GM12878 (cell line): ENCODE measurements at regions not wholly inside any gene's neighbourhood (a gene's known extent, or its start where the extent isn't known, plus 50 kb on each side); places are given as distances from the start of the nearest gene placed in this dataset.

Experiments used
- ATAC-seq: fragments of 200-7000 bp; cut with Tn5 transposase; 3 replicates; pipeline ENCODE4 v1.9.1; 2020; ENCODE audit warnings: mild to moderate bottlenecking, moderate library complexity
- BruUV-seq: library from RNA; stranded (reverse); fragments of 400-500 nt; replicated peaks from 2 replicates; lab custom pipeline; 2021; lab: Mats Ljungman, UMichigan
- CTCF ChIA-PET: fragments of 300-600 bp; sonication (Branson Sonifier 250); formaldehyde crosslinking; extraction: SDS; loops from one replicate; lab custom pipeline; 2021; ENCODE audit warnings: inconsistent platforms; lab: Yijun Ruan, JAX
- POLR2A ChIA-PET: fragments of 350-600 bp; formaldehyde crosslinking; extraction: SDS; loops from one replicate; lab custom pipeline; 2021; ENCODE audit warnings: inconsistent platforms; lab: Charles Lee
- RAD21 ChIA-PET: fragments of 300-600 bp; sonication (Branson Sonifier 250); formaldehyde crosslinking; loops from one replicate; lab custom pipeline; 2023; ENCODE audit warnings: antibody characterized with exemption; ENCODE audit not compliant: unreplicated experiment; lab: Charles Lee
- SMC1A ChIA-PET: fragments of 300-600 bp; sonication (Branson Sonifier 250); formaldehyde crosslinking; loops from one replicate; lab custom pipeline; 2023; ENCODE audit not compliant: unreplicated experiment, uncharacterized antibody; lab: Charles Lee
- DNase-seq: peaks from one replicate; pipeline ENCODE4 v3.0.0-alpha.2; 2011; ENCODE audit warnings: low read depth, low spot score
- FAIRE-seq: peaks from 3 replicates; lab custom pipeline; 2011; peaks lifted over from hg19 to GRCh38; lab: Jason Lieb, UNC
- H2AFZ ChIP-seq: 2 replicates; pipeline ENCODE4 v1.6.0; 2011; ENCODE audit warnings: low read depth, low read length, control low read depth; ENCODE audit not compliant: control insufficient read depth
- H3K27ac ChIP-seq: 2 replicates; pipeline ENCODE4 v1.5.1; 2011; ENCODE audit warnings: control low read depth; ENCODE audit not compliant: control insufficient read depth, insufficient read depth
- H3K27me3 ChIP-seq, 2 experiments: replicated peaks in 1 of 2; 2 replicates each; pipeline versions ENCODE4 v1.6.0 to v1.6.1; 2011; ENCODE audit warnings: low read length in 1 of 2; ENCODE audit not compliant: control insufficient read depth in 2 of 2, insufficient read depth in 2 of 2
- H3K36me3 ChIP-seq, 2 experiments: 2 replicates each; pipeline ENCODE4 v1.5.1; 2011; ENCODE audit warnings: low read length in 1 of 2; ENCODE audit not compliant: control insufficient read depth in 2 of 2, insufficient read depth in 2 of 2
- H3K4me1 ChIP-seq: 2 replicates; pipeline ENCODE4 v1.6.1; 2011; ENCODE audit warnings: mild to moderate bottlenecking, low read length, moderate library complexity, mixed read lengths; ENCODE audit not compliant: control insufficient read depth, insufficient read depth
- H3K4me2 ChIP-seq: 2 replicates; pipeline ENCODE4 v1.6.0; 2011; ENCODE audit warnings: control low read depth; ENCODE audit not compliant: control insufficient read depth, insufficient read depth
- H3K4me3 ChIP-seq: fragments of 200-600 bp; sonication (generic); 2 replicates; pipeline ENCODE4 v1.5.1; 2016
- H3K79me2 ChIP-seq: 2 replicates; pipeline ENCODE4 v1.6.0; 2011; ENCODE audit warnings: low read length; ENCODE audit not compliant: control insufficient read depth, insufficient read depth
- H3K9ac ChIP-seq: 2 replicates; pipeline ENCODE4 v1.8.0; 2011; ENCODE audit warnings: low read length, control low read depth, mixed read lengths; ENCODE audit not compliant: control insufficient read depth, insufficient read depth
- H3K9me3 ChIP-seq: replicated peaks from 3 replicates; pipeline ENCODE4 v1.5.1; 2011; ENCODE audit warnings: mild to moderate bottlenecking, low read length; ENCODE audit not compliant: control insufficient read depth, insufficient read depth
- H4K20me1 ChIP-seq: 2 replicates; pipeline ENCODE4 v1.6.0; 2011; ENCODE audit not compliant: control insufficient read depth, insufficient read depth
- MTA2 ChIP-seq: fragments of 450-650 bp; IDR thresholded peaks from 2 replicates; pipeline ENCODE4 v1.6.1; 2016; ENCODE audit warnings: low read depth, mild to moderate bottlenecking, moderate library complexity
- PAX8 ChIP-seq: fragments of 450-650 bp; IDR thresholded peaks from 2 replicates; pipeline ENCODE4 v1.6.1; 2017; ENCODE audit warnings: mild to moderate bottlenecking, moderate library complexity
- STAT3 ChIP-seq: IDR thresholded peaks from 2 replicates; pipeline ENCODE4 v1.6.1; 2011; ENCODE audit warnings: low read depth, low read length, improper control_type of control experiment
- ZZZ3 ChIP-seq: IDR thresholded peaks from 2 replicates; pipeline ENCODE4 v1.6.1; 2011; ENCODE audit warnings: low read depth; ENCODE audit not compliant: control insufficient read depth, insufficient read length
- in situ Hi-C: fragments of 300-500 bp; cut with MboI; formaldehyde crosslinking; loops from 9 replicates; pipeline ENCODE4 v1.14.3; 2018; ENCODE audit warnings: mixed read lengths
- intact Hi-C: fragments of 100-400 bp; cut with micrococcal nuclease; formaldehyde crosslinking; loops from one replicate; pipeline ENCODE4 v1.14.2; 2022; ENCODE audit not compliant: unreplicated experiment
- TF ChIP-seq, protein P1 (sequence below): fragments of 150-350 bp; IDR thresholded peaks from 2 replicates; pipeline ENCODE4 v1.6.1; 2014; ENCODE audit warnings: mild to moderate bottlenecking, low read depth, low read length

DNA sequence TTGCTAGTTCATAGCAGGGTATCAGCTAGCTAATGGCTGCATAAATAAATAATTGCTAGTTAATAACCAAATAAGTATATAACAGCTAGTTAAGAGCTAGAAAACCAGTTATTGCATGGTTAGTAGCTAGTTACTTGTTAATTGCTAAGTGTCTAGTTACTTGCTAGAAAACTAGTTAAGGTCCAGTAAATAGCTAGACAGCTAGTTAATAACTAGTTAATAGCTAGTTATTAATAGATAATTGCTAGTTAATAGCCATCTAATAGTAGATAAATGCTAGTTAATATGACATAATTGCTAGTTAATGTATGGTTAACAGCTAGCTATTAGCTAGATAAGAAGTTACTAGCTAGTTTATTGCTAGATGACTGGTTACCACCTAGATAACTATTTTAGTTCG, 629.9 kb upstream of the CT83 start (continued):
- TF ChIP-seq ZZZ3 (no peak), STAT3 (no peak)

DNA sequence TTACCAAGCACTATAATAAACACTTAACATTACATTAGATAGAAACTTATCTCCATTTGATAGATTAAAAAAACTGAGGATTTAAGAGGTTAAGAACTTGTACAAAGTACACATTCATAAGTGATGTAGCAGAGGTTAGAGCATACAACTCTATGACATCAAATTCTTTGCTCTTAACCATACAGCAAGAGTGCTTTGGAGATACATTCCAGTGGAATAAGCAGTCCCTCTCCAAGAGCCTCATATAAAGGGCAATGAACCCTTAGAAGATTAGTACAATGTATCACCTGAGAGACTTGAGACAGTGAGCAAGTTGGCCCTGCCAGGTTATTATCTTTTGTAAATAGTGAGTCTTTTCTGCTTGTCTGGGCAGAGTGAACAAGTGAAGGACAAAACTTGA, 600.4 kb upstream of the CT83 start:
- Histone ChIP-seq H2AFZ (no peak overlapping the region), H3K4me2 (no peak overlapping the region), H4K20me1 (no peaks in the 10 kb centered on the region), H3K9ac (no peak overlapping the region), H3K27ac (no peak overlapping the region), H3K79me2 (no peaks in the 10 kb centered on the region), H3K9me3 (no peaks in the 10 kb centered on the region), H3K36me3 (no peaks in the 10 kb centered on the region), H3K4me1 (no peaks in the 10 kb centered on the region), H3K4me3 (no peak overlapping the region), H3K27me3 (no peaks in the 10 kb centered on the region)
- no TSS peak for BruUV-seq
- intact Hi-C loops (no loop called here), in situ Hi-C loops (no loop called here)
- ChIA-PET POLR2A (no interaction called here), RAD21 (no interaction called here), CTCF (no interaction called here), SMC1A (no interaction called here)
- FAIRE-seq: no peak
- DNase-seq: no peak
- TF ChIP-seq, protein P1, sequence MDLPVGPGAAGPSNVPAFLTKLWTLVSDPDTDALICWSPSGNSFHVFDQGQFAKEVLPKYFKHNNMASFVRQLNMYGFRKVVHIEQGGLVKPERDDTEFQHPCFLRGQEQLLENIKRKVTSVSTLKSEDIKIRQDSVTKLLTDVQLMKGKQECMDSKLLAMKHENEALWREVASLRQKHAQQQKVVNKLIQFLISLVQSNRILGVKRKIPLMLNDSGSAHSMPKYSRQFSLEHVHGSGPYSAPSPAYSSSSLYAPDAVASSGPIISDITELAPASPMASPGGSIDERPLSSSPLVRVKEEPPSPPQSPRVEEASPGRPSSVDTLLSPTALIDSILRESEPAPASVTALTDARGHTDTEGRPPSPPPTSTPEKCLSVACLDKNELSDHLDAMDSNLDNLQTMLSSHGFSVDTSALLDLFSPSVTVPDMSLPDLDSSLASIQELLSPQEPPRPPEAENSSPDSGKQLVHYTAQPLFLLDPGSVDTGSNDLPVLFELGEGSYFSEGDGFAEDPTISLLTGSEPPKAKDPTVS: no peak
- ATAC-seq: no peak

DNA sequence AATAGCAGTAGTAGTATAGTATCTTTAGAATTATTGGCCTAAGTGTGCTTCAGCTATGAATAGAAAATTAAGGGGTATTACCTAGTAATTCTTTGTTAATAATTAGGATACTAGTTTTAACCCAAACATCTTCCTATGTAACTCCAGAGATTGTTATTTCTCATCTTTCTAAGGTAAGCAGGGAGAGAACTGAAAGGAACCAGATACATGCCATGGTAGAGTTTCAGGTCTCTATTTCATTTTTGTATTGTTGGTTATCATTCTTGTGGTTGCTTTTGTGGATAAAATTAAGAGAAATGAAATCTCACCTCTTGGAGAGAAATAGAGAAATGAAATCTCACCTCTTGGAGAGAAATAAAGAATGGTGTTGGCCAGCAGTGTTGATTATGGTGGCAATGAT, 597.1 kb upstream of the CT83 start:
- Histone ChIP-seq H3K27ac (no peak overlapping the region), H3K4me3 (no peak overlapping the region), H3K9me3 (no peaks in the 10 kb centered on the region), H2AFZ (no peak overlapping the region), H3K79me2 (no peaks in the 10 kb centered on the region), H3K4me1 (no peaks in the 10 kb centered on the region), H3K9ac (no peak overlapping the region), H3K36me3 (no peaks in the 10 kb centered on the region), H4K20me1 (no peaks in the 10 kb centered on the region), H3K27me3 (no peaks in the 10 kb centered on the region), H3K4me2 (no peak overlapping the region)
- FAIRE-seq: no peak
- RAD21 ChIA-PET: no interaction called here
- POLR2A ChIA-PET: no interaction called here
- intact Hi-C loops (no loop called here), in situ Hi-C loops (no loop called here)
- ATAC-seq: no peak
- CTCF ChIA-PET: no interaction called here
- peak; percentile 18; the same call in 1 of the 2 replicates for TF ChIP-seq MTA2
- no peak for TF ChIP-seq PAX8
- BruUV-seq: no TSS peak
- SMC1A ChIA-PET: no interaction called here
- DNase-seq: no peak
